Body of pancreas (tissue), 4 donors: ENCODE measurements at regions not wholly inside any gene's neighbourhood (a gene's known extent, or its start where the extent isn't known, plus 50 kb on each side); places are given as distances from the start of the nearest gene placed in this dataset.

Source experiments
- ATAC-seq: fragments of 150-250 bp; one replicate; pipeline ENCODE4 v1.9.1; 2016
- DNase-seq, 4 donors: peaks; one replicate each; pipeline ENCODE4 v3.0.0-alpha.2; 2019
- H3K27ac ChIP-seq, 4 donors: fragments of 200-600 bp; sonication (generic); 1 replicate in 3 of 4; 2 replicates in 1 of 4; pipeline versions ENCODE4 v1.5.1 to v1.6.1; 2016 to 2019; ENCODE audit warnings: mild to moderate bottlenecking in 1 of 4, mixed read lengths in 1 of 4, moderate library complexity in 1 of 4
- H3K27me3 ChIP-seq, 2 donors: fragments of 200-600 bp; sonication (generic); one replicate each; pipeline ENCODE4 v1.6.0; 2016; ENCODE audit warnings: mild to moderate bottlenecking in 1 of 2
- H3K36me3 ChIP-seq, 2 donors: fragments of 200-600 bp; sonication (generic); replicated peaks in 1 of 2; 2 replicates each; pipeline ENCODE4 v1.5.1; 2016; ENCODE audit warnings: low read depth in 2 of 2; ENCODE audit not compliant: insufficient read depth in 1 of 2
- H3K4me1 ChIP-seq: fragments of 200-600 bp; sonication (generic); one replicate; pipeline ENCODE4 v1.6.0; 2016
- H3K4me3 ChIP-seq, 2 donors: fragments of 200-600 bp; sonication (generic); 1 replicate in 1 of 2; 2 replicates in 1 of 2; pipeline ENCODE4 v1.5.1; 2016 to 2019
- H3K9me3 ChIP-seq, 3 donors: fragments of 200-600 bp; sonication (generic); 1 replicate in 2 of 3; 2 replicates in 1 of 3; pipeline ENCODE4 v1.5.1; 2016
- CTCF ChIP-seq, 7 experiments: fragments of 450-650 bp in 4 of 7; fragments of 200-600 bp in 3 of 7; sonication (generic) in 3 of 7; IDR thresholded peaks; one replicate each; pipeline ENCODE4 v1.5.1; 2016 to 2019; ENCODE audit warnings: antibody characterized with exemption in 7 of 7
- POLR2A ChIP-seq, 3 donors: fragments of 450-650 bp; IDR thresholded peaks; one replicate each; pipeline ENCODE4 v1.6.1; 2016; ENCODE audit warnings: antibody characterized with exemption in 3 of 3, mild to moderate bottlenecking in 2 of 3
- WGBS, 2 donors: methylation state at CpG; one replicate each; pipeline ENCODE4 v1.1.5; 2017; 5-methylcytosine and 5-hydroxymethylcytosine counted together
- intact Hi-C: fragments of 100-400 bp; cut with DNase I; formaldehyde crosslinking; loops from one replicate; pipeline ENCODE4 v1.15.1; 2023

GRCh38 chr6:113423956-113424355 is 433.2 kb upstream of the MARCKS start:
- no peak overlapping the region for H3K4me3 ChIP-seq
- no peaks in the 10 kb centered on the region for H3K36me3 ChIP-seq
- DNase-seq (no peak), ATAC-seq (no peak)
- WGBS, 2 donors, result 97 to 100% methylated on average over 1 of the region's 1 CpG
- no peaks in the 10 kb centered on the region for H3K9me3 ChIP-seq
- H3K27me3 ChIP-seq, result no peaks in the 10 kb centered on the region
- TF ChIP-seq POLR2A (IDR thresholded peaks at IDR 0.05), result no peak
- no peak for TF ChIP-seq CTCF (IDR thresholded peaks at IDR 0.05)
- no peaks in the 10 kb centered on the region for H3K4me1 ChIP-seq
- no peak overlapping the region for H3K27ac ChIP-seq
- intact Hi-C loops, result no loop called here

- intact Hi-C loops, result no loop called here
- 64 to 70% methylated on average over 3 of the region's 3 CpGs for WGBS, 2 donors
- Histone ChIP-seq H3K9me3 (no peaks in the 10 kb centered on the region), H3K27ac (no peak overlapping the region), H3K27me3 (no peaks in the 10 kb centered on the region), H3K4me3 (no peak overlapping the region), H3K4me1 (no peaks in the 10 kb centered on the region), H3K36me3 (no peaks in the 10 kb centered on the region)
- TF ChIP-seq CTCF (IDR thresholded peaks at IDR 0.05) (no peak), POLR2A (IDR thresholded peaks at IDR 0.05) (no peak)
- DNase-seq (no peak), ATAC-seq (no peak)
Observed at GRCh38 chr6:113425977-113426660, 431.0 kb upstream of the MARCKS start.

GRCh38 chr6:113427617-113428016 is 429.5 kb upstream of the MARCKS start:
- intact Hi-C loops, result no loop called here

GRCh38 chr6:113428702-113429101 is 428.4 kb upstream of the MARCKS start:
- Histone ChIP-seq H3K36me3 (no peaks in the 10 kb centered on the region), H3K4me1 (peaks cover 14% of the 10 kb centered on the region), H3K27ac (no peak overlapping the region), H3K9me3 (no peaks in the 10 kb centered on the region), H3K4me3 (no peak overlapping the region), H3K27me3 (no peaks in the 10 kb centered on the region)
- no peak for DNase-seq
- no peak for ATAC-seq
- TF ChIP-seq POLR2A (IDR thresholded peaks at IDR 0.05) (no peak), CTCF (IDR thresholded peaks at IDR 0.05) (no peak)
- intact Hi-C loops, result no loop called here
- 83 to 86% methylated on average over 4 of the region's 4 CpGs for WGBS, 2 donors

More at GRCh38 chr6:113427617-113428016, 429.5 kb upstream of the MARCKS start:
- H3K27me3 ChIP-seq, result no peaks in the 10 kb centered on the region
- DNase-seq (no peak), ATAC-seq (no peak)
- no peak overlapping the region for H3K27ac ChIP-seq
- no peak overlapping the region for H3K4me3 ChIP-seq
- WGBS, 2 donors, result 85 to 87% methylated on average over 2 of the region's 2 CpGs
- no peak for TF ChIP-seq POLR2A (IDR thresholded peaks at IDR 0.05)
- TF ChIP-seq CTCF (IDR thresholded peaks at IDR 0.05), result no peak
- peaks cover 3% of the 10 kb centered on the region for H3K4me1 ChIP-seq
- no peaks in the 10 kb centered on the region for H3K9me3 ChIP-seq
- no peaks in the 10 kb centered on the region for H3K36me3 ChIP-seq
